ENCODE measurements at regions not wholly inside any gene's neighbourhood (a gene's known extent, or its start where the extent isn't known, plus 50 kb on each side); places are given as distances from the start of the nearest gene placed in this dataset.

DNA sequence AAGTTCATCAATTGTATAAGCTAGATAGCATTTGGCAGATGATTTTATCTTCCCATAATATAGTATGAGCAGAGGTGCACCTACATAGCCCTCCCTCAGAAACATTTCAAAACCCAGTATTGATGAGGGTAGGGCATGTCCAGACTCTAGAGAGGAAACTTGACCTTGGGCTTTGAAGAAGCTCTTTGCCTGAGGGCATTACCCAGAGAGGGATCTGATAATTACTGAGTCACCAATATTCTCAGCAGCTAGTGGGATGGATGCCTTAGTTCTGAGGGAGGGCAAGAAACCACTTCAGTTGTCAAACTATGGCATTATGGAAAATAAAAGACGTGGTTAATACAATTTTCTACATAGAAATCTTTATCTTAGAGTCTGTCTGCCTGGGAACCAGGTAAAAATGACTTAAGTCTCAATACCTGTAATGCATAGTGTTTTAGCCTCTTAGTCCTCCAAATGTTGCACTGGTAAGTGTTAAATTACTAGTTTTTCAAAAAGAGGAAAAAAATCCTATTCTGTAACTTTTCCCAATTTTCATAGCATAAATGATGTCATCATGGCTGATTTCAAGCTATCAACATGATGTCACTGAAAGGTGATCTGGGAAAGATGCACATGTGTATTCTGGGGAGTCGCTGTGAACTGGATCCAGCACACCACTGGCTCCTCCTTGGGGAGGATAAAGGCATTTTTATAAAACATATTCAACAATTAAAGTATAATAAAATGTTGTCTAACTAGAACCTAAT, 809.0 kb downstream of the KCTD16 start:
- TF ChIP-seq POLR2AphosphoS5 (IDR thresholded peaks at IDR 0.05) (no peak), POLR2A (IDR thresholded peaks at IDR 0.05) (no peak)
- TF ChIP-seq, protein P1, sequence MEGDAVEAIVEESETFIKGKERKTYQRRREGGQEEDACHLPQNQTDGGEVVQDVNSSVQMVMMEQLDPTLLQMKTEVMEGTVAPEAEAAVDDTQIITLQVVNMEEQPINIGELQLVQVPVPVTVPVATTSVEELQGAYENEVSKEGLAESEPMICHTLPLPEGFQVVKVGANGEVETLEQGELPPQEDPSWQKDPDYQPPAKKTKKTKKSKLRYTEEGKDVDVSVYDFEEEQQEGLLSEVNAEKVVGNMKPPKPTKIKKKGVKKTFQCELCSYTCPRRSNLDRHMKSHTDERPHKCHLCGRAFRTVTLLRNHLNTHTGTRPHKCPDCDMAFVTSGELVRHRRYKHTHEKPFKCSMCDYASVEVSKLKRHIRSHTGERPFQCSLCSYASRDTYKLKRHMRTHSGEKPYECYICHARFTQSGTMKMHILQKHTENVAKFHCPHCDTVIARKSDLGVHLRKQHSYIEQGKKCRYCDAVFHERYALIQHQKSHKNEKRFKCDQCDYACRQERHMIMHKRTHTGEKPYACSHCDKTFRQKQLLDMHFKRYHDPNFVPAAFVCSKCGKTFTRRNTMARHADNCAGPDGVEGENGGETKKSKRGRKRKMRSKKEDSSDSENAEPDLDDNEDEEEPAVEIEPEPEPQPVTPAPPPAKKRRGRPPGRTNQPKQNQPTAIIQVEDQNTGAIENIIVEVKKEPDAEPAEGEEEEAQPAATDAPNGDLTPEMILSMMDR (IDR thresholded peaks at IDR 0.05), result no peak

All from stomach (tissue), 4 donors.